ENCODE measurements at regions not wholly inside any gene's neighbourhood (a gene's known extent, or its start where the extent isn't known, plus 50 kb on each side); places are given as distances from the start of the nearest gene placed in this dataset.

GRCh38 chr5:5687113-5687512 lies 264.6 kb downstream of the ICE1 start:
- no peak for DNase-seq (ENCODE audit: low read depth in 2 of 2)

- no peak for DNase-seq (ENCODE audit: low read depth in 2 of 2)
Measured at GRCh38 chr5:5686356-5686755, 263.9 kb downstream of the ICE1 start.

GRCh38 chr5:5685737-5686136 lies 263.3 kb downstream of the ICE1 start:
- DNase-seq (ENCODE audit: low read depth in 2 of 2), result no peak

- no peak for DNase-seq (ENCODE audit: low read depth in 2 of 2)
Measured at GRCh38 chr5:5683174-5683573, 260.7 kb downstream of the ICE1 start.

- DNase-seq (ENCODE audit: low read depth in 2 of 2), result no peak
Measured at GRCh38 chr5:5678909-5679308, 256.4 kb downstream of the ICE1 start.

GRCh38 chr5:5677738-5678137 lies 255.3 kb downstream of the ICE1 start:
- no peak for DNase-seq (ENCODE audit: low read depth in 2 of 2)

GRCh38 chr5:5676218-5676617 lies 253.7 kb downstream of the ICE1 start:
- DNase-seq (ENCODE audit: low read depth in 2 of 2), result no peak

- DNase-seq (ENCODE audit: low read depth in 2 of 2), result no peak
Measured at GRCh38 chr5:5675511-5675910, 253.0 kb downstream of the ICE1 start.

- no peak for DNase-seq (ENCODE audit: low read depth in 2 of 2)
Measured at GRCh38 chr5:5671823-5672222, 249.3 kb downstream of the ICE1 start.

GRCh38 chr5:5667136-5667554 lies 244.7 kb downstream of the ICE1 start:
- DNase-seq (ENCODE audit: low read depth in 2 of 2), result no peak

- no peak for DNase-seq (ENCODE audit: low read depth in 2 of 2)
Measured at GRCh38 chr5:5666369-5666768, 243.9 kb downstream of the ICE1 start.

GRCh38 chr5:5666076-5666365 lies 243.5 kb downstream of the ICE1 start:
- DNase-seq (ENCODE audit: low read depth in 2 of 2), result no peak

GRCh38 chr5:5665225-5666075 lies 243.0 kb downstream of the ICE1 start:
- DNase-seq (ENCODE audit: low read depth in 2 of 2), result no peak

- DNase-seq (ENCODE audit: low read depth in 2 of 2), result no peak
Measured at GRCh38 chr5:5658889-5659465, 236.5 kb downstream of the ICE1 start.

- DNase-seq (ENCODE audit: low read depth in 2 of 2), result no peak
Measured at GRCh38 chr5:5658226-5658625, 235.7 kb downstream of the ICE1 start.

- DNase-seq (ENCODE audit: low read depth in 2 of 2), result no peak
Measured at GRCh38 chr5:5652181-5652580, 229.7 kb downstream of the ICE1 start.

- no peak for DNase-seq (ENCODE audit: low read depth in 2 of 2)
Measured at GRCh38 chr5:5650949-5651348, 228.5 kb downstream of the ICE1 start.

GRCh38 chr5:5650242-5650641 lies 227.8 kb downstream of the ICE1 start:
- no peak for DNase-seq (ENCODE audit: low read depth in 2 of 2)

GRCh38 chr5:5649641-5650040 lies 227.2 kb downstream of the ICE1 start:
- DNase-seq (ENCODE audit: low read depth in 2 of 2), result no peak

GRCh38 chr5:5648694-5649093 lies 226.2 kb downstream of the ICE1 start:
- no peak for DNase-seq (ENCODE audit: low read depth in 2 of 2)

GRCh38 chr5:5645891-5646290 lies 223.4 kb downstream of the ICE1 start:
- DNase-seq (ENCODE audit: low read depth in 2 of 2), result no peak

- DNase-seq (ENCODE audit: low read depth in 2 of 2), result no peak
Measured at GRCh38 chr5:5645198-5645597, 222.7 kb downstream of the ICE1 start.

- DNase-seq (ENCODE audit: low read depth in 2 of 2), result no peak
Measured at GRCh38 chr5:5644249-5644648, 221.8 kb downstream of the ICE1 start.

- no peak for DNase-seq (ENCODE audit: low read depth in 2 of 2)
Measured at GRCh38 chr5:5643481-5643880, 221.0 kb downstream of the ICE1 start.

Measured in stimulated activated CD4-positive, alpha-beta T cell treated with anti-CD3 and anti-CD28 coated beads, Interleukin-4, amount 100 ng/mL, for 48 hours (primary cell).